PFSK-1 (cell line): ENCODE measurements at regions not wholly inside any gene's neighbourhood (a gene's known extent, or its start where the extent isn't known, plus 50 kb on each side); places are given as distances from the start of the nearest gene placed in this dataset.

Source experiments
- POLR2AphosphoS5 ChIP-seq: IDR thresholded peaks from 2 replicates; pipeline ENCODE4 v1.6.1; 2012; ENCODE audit warnings: low read depth, mild to moderate bottlenecking, control low read depth, low read length, moderate library complexity
- TAF1 ChIP-seq: IDR thresholded peaks from 2 replicates; pipeline ENCODE4 v1.6.1; 2012; ENCODE audit warnings: low read length, control low read depth, borderline replicate concordance; ENCODE audit not compliant: insufficient read depth

DNA sequence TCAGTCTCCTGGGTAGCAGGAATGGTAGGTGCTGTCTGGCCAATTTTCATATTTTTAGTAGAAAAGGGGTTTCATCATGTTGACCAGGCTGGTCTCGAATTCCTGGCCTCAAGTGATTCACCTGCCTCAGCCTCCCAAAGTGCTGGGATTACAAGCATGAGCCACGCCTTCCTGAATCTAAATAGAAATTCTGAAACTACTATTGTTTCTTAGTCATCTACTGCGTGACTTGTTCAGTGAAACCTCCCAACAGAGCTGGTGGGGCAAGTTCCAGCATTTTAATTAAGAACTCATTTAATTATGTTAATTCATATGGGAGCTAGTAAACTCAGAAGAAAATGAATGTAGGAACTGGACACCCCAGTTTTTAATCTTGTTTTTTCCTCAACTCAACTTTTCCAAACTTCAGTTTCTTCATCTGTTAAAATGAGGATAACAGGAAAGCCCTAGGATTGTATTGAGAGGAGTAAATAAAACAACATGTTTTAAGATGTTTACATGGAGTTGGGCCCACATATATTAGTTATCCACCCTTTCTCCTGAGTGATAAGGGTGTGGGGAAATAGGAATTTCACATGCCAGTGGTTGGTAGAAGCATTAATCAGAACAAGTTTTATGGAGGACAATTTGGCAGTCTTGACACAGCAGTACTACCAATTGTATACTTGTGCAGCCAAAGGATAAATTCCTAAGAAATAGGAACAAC is 335.8 kb upstream of the E2F7 start:
- TF ChIP-seq TAF1: no peak
- TF ChIP-seq POLR2AphosphoS5: no peak
